Prostate gland (tissue), 2 donors: ENCODE measurements at regions not wholly inside any gene's neighbourhood (a gene's known extent, or its start where the extent isn't known, plus 50 kb on each side); places are given as distances from the start of the nearest gene placed in this dataset.

Experiments
- DNase-seq: peaks from one replicate; pipeline ENCODE4 v3.0.0-alpha.2; 2019; ENCODE audit warnings: low spot score
- H3K27ac ChIP-seq, 2 donors: fragments of 200-600 bp; sonication (generic); 2 replicates each; pipeline ENCODE4 v1.5.1; 2017 to 2019
- H3K27me3 ChIP-seq: fragments of 200-600 bp; sonication (generic); replicated peaks from 2 replicates; pipeline ENCODE4 v1.5.1; 2019; ENCODE audit not compliant: insufficient read depth
- H3K36me3 ChIP-seq, 2 donors: fragments of 200-600 bp; sonication (generic); 1 replicate in 1 of 2; 2 replicates in 1 of 2; pipeline versions ENCODE4 v1.5.1 to v1.8.1; 2017 to 2019
- H3K4me1 ChIP-seq: fragments of 200-600 bp; sonication (generic); replicated peaks from 2 replicates; pipeline ENCODE4 v1.5.1; 2019
- H3K4me3 ChIP-seq, 2 donors: fragments of 200-600 bp; sonication (generic); 2 replicates each; pipeline ENCODE4 v1.5.1; 2017 to 2019
- H3K9me3 ChIP-seq: fragments of 200-600 bp; sonication (generic); 2 replicates; pipeline ENCODE4 v1.5.1; 2017
- POLR2A ChIP-seq: fragments of 450-650 bp; IDR thresholded peaks from one replicate; pipeline ENCODE4 v1.6.1; 2016; ENCODE audit warnings: antibody characterized with exemption, mild to moderate bottlenecking
- POLR2AphosphoS5 ChIP-seq: sonication (generic); formaldehyde crosslinking; IDR thresholded peaks from one replicate; pipeline ENCODE4 v1.6.1; 2017; ENCODE audit warnings: antibody characterized with exemption
- WGBS: methylation state at CpG from one replicate; pipeline ENCODE4 v1.1.5; 2018; 5-methylcytosine and 5-hydroxymethylcytosine counted together
- intact Hi-C: fragments of 100-400 bp; cut with DNase I; formaldehyde crosslinking; loops from one replicate; pipeline ENCODE4 v1.14.2; 2022
- TF ChIP-seq, protein P1 (sequence below), 4 experiments: fragments of 200-600 bp in 2 of 4; fragments of 450-650 bp in 2 of 4; sonication (generic) in 2 of 4; IDR thresholded peaks; 1 replicate in 3 of 4; 2 replicates in 1 of 4; pipeline ENCODE4 v1.5.1; 2016 to 2019; ENCODE audit warnings: antibody characterized with exemption in 4 of 4, mild to moderate bottlenecking in 2 of 4, moderate library complexity in 2 of 4

GRCh38 chr1:208562151-208562960 is 318.2 kb upstream of the PLXNA2 start:
- Histone ChIP-seq H3K4me3 (no peak overlapping the region), H3K27ac (no peak overlapping the region), H3K27me3 (no peaks in the 10 kb centered on the region), H3K9me3 (no peaks in the 10 kb centered on the region), H3K4me1 (no peaks in the 10 kb centered on the region), H3K36me3 (no peaks in the 10 kb centered on the region)
- DNase-seq: no peak
- WGBS: 59% methylated on average over 3 of the region's 3 CpGs
- intact Hi-C loops: no loop called here
- TF ChIP-seq, protein P1, sequence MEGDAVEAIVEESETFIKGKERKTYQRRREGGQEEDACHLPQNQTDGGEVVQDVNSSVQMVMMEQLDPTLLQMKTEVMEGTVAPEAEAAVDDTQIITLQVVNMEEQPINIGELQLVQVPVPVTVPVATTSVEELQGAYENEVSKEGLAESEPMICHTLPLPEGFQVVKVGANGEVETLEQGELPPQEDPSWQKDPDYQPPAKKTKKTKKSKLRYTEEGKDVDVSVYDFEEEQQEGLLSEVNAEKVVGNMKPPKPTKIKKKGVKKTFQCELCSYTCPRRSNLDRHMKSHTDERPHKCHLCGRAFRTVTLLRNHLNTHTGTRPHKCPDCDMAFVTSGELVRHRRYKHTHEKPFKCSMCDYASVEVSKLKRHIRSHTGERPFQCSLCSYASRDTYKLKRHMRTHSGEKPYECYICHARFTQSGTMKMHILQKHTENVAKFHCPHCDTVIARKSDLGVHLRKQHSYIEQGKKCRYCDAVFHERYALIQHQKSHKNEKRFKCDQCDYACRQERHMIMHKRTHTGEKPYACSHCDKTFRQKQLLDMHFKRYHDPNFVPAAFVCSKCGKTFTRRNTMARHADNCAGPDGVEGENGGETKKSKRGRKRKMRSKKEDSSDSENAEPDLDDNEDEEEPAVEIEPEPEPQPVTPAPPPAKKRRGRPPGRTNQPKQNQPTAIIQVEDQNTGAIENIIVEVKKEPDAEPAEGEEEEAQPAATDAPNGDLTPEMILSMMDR (IDR thresholded peaks at IDR 0.05): no peak
- TF ChIP-seq POLR2A: no peak
- TF ChIP-seq POLR2AphosphoS5: no peak

- intact Hi-C loops: no loop called here
- Histone ChIP-seq H3K36me3 (no peaks in the 10 kb centered on the region), H3K27ac (no peak overlapping the region), H3K27me3 (no peaks in the 10 kb centered on the region), H3K4me1 (no peaks in the 10 kb centered on the region), H3K9me3 (no peaks in the 10 kb centered on the region), H3K4me3 (no peak overlapping the region)
- 71% methylated on average over 3 of the region's 3 CpGs for WGBS
- TF ChIP-seq POLR2AphosphoS5: no peak
- TF ChIP-seq POLR2A: no peak
- TF ChIP-seq, protein P1 (IDR thresholded peaks at IDR 0.05): no peak
- no peak for DNase-seq
These were observed 320.3 kb upstream of the PLXNA2 start for GRCh38 chr1:208564466-208564865.

DNA sequence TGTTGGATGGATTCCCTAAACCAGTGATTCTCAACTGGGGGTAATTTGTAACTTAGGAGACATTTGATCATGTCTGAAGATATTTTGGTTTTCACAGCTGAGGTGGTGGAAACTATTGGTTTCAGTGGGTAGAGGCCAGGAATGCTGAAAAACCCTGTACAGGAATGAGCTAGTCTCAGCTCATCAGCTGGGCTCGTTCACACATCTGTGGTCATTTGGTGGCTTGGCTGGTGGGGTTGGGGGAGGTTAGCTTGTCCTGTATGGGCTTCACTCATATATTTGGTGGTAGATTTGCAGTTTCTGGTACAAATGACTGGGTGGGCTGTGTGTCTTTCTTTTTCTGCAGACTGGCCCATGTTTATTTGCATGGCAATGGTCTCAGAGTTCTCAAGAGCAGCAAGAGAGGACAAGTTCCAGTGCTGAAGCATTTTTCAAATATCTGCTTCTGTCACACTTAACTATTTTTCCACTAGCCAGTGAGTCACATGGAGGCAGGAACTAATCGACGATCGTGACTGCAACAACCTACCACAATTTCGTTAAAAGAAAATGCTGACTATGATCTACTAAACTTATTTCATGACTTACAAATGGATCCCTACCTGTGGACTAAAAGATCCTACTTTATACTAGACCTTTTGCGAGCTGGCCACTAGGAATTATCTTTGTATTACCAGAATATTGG is 321.7 kb upstream of the PLXNA2 start:
- Histone ChIP-seq H3K4me1 (no peaks in the 10 kb centered on the region), H3K27me3 (no peaks in the 10 kb centered on the region), H3K9me3 (no peaks in the 10 kb centered on the region), H3K27ac (no peak overlapping the region), H3K4me3 (no peak overlapping the region), H3K36me3 (no peaks in the 10 kb centered on the region)
- intact Hi-C loops: no loop called here
- 95% methylated on average over 6 of the region's 6 CpGs for WGBS
- TF ChIP-seq POLR2AphosphoS5: no peak
- TF ChIP-seq, protein P1 (IDR thresholded peaks at IDR 0.05): no peak
- no peak for TF ChIP-seq POLR2A
- DNase-seq: no peak

DNA sequence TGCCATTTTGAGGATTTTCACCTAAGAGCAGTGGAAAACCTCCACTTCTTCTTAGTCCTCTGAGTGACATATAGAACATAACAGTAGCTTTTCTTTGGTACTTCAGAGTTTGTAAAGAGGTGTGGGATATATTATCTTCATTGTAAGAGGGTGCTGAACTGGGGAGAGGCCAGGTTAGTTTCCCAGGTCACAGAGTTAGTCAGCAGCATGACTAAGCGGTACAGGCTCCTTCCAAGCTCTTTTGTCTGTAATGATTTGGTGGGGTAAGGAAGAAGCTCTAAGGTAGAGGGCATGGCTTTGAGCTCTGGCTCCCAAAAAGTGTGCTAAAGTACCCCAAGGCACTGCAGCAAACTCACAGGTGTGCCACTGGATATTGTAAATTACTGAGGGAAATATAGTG is 325.0 kb upstream of the PLXNA2 start:
- H3K36me3 ChIP-seq: no peaks in the 10 kb centered on the region
- no peaks in the 10 kb centered on the region for H3K27me3 ChIP-seq
- intact Hi-C loops: no loop called here
- H3K4me1 ChIP-seq: no peaks in the 10 kb centered on the region
- WGBS: 100% methylated on average over 1 of the region's 1 CpG
- TF ChIP-seq POLR2A: no peak
- TF ChIP-seq POLR2AphosphoS5: no peak
- TF ChIP-seq, protein P1 (IDR thresholded peaks at IDR 0.05): no peak
- no peaks in the 10 kb centered on the region for H3K9me3 ChIP-seq
- DNase-seq: no peak
- no peak overlapping the region for H3K4me3 ChIP-seq
- H3K27ac ChIP-seq: no peak overlapping the region

DNA sequence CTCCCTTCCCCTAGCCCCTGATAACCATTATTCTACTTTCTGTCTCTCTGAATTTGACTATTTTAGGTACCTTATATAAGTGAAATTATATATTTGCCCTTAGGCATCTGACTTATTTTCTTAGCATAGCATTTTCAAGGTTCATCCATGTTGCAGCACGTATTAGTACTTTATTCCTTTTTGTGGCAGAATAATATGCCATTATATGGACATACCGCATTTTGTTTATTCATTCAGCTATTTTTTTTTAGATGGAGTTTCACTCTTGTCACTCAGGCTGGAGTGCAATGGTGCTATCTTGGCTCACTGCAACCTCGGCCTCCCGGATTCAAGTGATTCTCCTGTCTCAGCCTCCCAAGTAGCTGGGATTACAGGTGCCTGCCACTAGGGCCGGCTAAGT is 326.2 kb upstream of the PLXNA2 start:
- intact Hi-C loops: no loop called here
- no peaks in the 10 kb centered on the region for H3K4me1 ChIP-seq
- no peak overlapping the region for H3K27ac ChIP-seq
- no peak overlapping the region for H3K4me3 ChIP-seq
- 94% methylated on average over 5 of the region's 5 CpGs for WGBS
- TF ChIP-seq POLR2AphosphoS5: no peak
- TF ChIP-seq POLR2A: no peak
- TF ChIP-seq, protein P1 (IDR thresholded peaks at IDR 0.05): no peak
- no peaks in the 10 kb centered on the region for H3K36me3 ChIP-seq
- DNase-seq: no peak
- no peaks in the 10 kb centered on the region for H3K9me3 ChIP-seq
- H3K27me3 ChIP-seq: no peaks in the 10 kb centered on the region
